Thyroid gland (tissue), 4 donors: ENCODE measurements at regions not wholly inside any gene's neighbourhood (a gene's known extent, or its start where the extent isn't known, plus 50 kb on each side); places are given as distances from the start of the nearest gene placed in this dataset.

Source experiments
- DNase-seq, 2 donors: peaks; one replicate each; pipeline ENCODE4 v3.0.0-alpha.2; 2019
- H3K27ac ChIP-seq, 3 donors: fragments of 200-600 bp; sonication (generic); 1 replicate in 2 of 3; 2 replicates in 1 of 3; pipeline ENCODE4 v1.5.1; 2016 to 2019; ENCODE audit warnings: mild to moderate bottlenecking in 1 of 3, moderate library complexity in 1 of 3
- H3K27me3 ChIP-seq: fragments of 200-600 bp; sonication (generic); one replicate; pipeline ENCODE4 v1.5.1; 2019
- H3K36me3 ChIP-seq, 2 donors: fragments of 200-600 bp; sonication (generic); one replicate each; pipeline ENCODE4 v1.5.1; 2016 to 2019
- H3K4me1 ChIP-seq, 2 donors: fragments of 200-600 bp; sonication (generic); one replicate each; pipeline ENCODE4 v1.5.1; 2017 to 2019
- H3K4me3 ChIP-seq, 3 donors: fragments of 200-600 bp; sonication (generic); replicated peaks in 1 of 3; 1 replicate in 2 of 3; 2 replicates in 1 of 3; pipeline ENCODE4 v1.5.1; 2016; ENCODE audit warnings: mild to moderate bottlenecking in 1 of 3
- H3K9me3 ChIP-seq: fragments of 200-600 bp; sonication (generic); one replicate; pipeline ENCODE4 v1.5.1; 2017
- POLR2A ChIP-seq, 2 donors: fragments of 450-650 bp; IDR thresholded peaks; one replicate each; pipeline ENCODE4 v1.6.1; 2017; ENCODE audit warnings: antibody characterized with exemption in 2 of 2, mild to moderate bottlenecking in 2 of 2, moderate library complexity in 1 of 2
- WGBS, 2 donors: methylation state at CpG; one replicate each; pipeline ENCODE4 v1.1.5; 2017; 5-methylcytosine and 5-hydroxymethylcytosine counted together
- intact Hi-C: fragments of 100-400 bp; cut with DNase I; formaldehyde crosslinking; loops from one replicate; pipeline ENCODE4 v1.15.1; 2023
- TF ChIP-seq, protein P1 (sequence below), 6 experiments: fragments of 200-600 bp in 3 of 6; fragments of 450-650 bp in 3 of 6; sonication (generic) in 3 of 6; IDR thresholded peaks; one replicate each; pipeline ENCODE4 v1.5.1; 2016 to 2019; ENCODE audit warnings: antibody characterized with exemption in 6 of 6, mild to moderate bottlenecking in 2 of 6, inconsistent platforms in 1 of 6, moderate library complexity in 1 of 6

DNA sequence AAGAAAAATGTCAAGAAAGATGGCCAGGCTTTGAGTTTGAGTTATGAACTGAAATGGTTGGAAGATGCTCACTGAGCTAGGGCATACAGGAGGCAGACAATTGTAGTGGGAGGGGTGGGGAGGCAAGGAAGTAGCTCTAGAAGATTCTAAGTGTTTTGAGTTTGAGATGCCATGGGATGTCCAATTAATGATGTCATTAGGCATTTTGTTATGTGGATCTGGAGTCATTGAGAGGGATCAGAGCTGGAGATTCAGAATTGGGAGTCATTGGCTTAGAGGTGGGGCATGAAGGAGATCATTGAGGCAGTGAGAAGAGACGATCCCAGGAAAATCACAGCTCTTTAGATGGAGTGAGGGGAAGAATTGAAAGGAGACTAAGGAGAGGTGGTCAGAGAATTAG lies 111.5 kb upstream of the ZNF618 start:
- H3K4me1 ChIP-seq, result no peaks in the 10 kb centered on the region
- H3K27ac ChIP-seq, result no peak overlapping the region
- intact Hi-C loops, result no loop called here
- H3K4me3 ChIP-seq, result no peak overlapping the region
- 81 to 89% methylated on average over 1 of the region's 1 CpG for WGBS, 2 donors
- TF ChIP-seq, protein P1, sequence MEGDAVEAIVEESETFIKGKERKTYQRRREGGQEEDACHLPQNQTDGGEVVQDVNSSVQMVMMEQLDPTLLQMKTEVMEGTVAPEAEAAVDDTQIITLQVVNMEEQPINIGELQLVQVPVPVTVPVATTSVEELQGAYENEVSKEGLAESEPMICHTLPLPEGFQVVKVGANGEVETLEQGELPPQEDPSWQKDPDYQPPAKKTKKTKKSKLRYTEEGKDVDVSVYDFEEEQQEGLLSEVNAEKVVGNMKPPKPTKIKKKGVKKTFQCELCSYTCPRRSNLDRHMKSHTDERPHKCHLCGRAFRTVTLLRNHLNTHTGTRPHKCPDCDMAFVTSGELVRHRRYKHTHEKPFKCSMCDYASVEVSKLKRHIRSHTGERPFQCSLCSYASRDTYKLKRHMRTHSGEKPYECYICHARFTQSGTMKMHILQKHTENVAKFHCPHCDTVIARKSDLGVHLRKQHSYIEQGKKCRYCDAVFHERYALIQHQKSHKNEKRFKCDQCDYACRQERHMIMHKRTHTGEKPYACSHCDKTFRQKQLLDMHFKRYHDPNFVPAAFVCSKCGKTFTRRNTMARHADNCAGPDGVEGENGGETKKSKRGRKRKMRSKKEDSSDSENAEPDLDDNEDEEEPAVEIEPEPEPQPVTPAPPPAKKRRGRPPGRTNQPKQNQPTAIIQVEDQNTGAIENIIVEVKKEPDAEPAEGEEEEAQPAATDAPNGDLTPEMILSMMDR (IDR thresholded peaks at IDR 0.05), result no peak
- no peak for TF ChIP-seq POLR2A (IDR thresholded peaks at IDR 0.05)
- H3K36me3 ChIP-seq, result no peaks in the 10 kb centered on the region
- H3K9me3 ChIP-seq, result no peaks in the 10 kb centered on the region
- no peaks in the 10 kb centered on the region for H3K27me3 ChIP-seq
- no peak for DNase-seq

- H3K4me1 ChIP-seq, result no peaks in the 10 kb centered on the region
- H3K36me3 ChIP-seq, result no peaks in the 10 kb centered on the region
- WGBS, 2 donors, result 57 to 74% methylated on average over 1 of the region's 1 CpG
- TF ChIP-seq, protein P1 (IDR thresholded peaks at IDR 0.05), result no peak
- TF ChIP-seq POLR2A (IDR thresholded peaks at IDR 0.05), result no peak
- no peaks in the 10 kb centered on the region for H3K9me3 ChIP-seq
- no peak for DNase-seq
- no peaks in the 10 kb centered on the region for H3K27me3 ChIP-seq
- H3K4me3 ChIP-seq, result no peak overlapping the region
- intact Hi-C loops, result no loop called here
- H3K27ac ChIP-seq, result no peak overlapping the region
Measured at GRCh38 chr9:113769412-113769811, 106.7 kb upstream of the ZNF618 start.

GRCh38 chr9:113770396-113770795 lies 105.7 kb upstream of the ZNF618 start:
- 85% methylated on average over 5 of the region's 5 CpGs for WGBS, 2 donors
- intact Hi-C loops, result no loop called here
- DNase-seq, result no peak

DNA sequence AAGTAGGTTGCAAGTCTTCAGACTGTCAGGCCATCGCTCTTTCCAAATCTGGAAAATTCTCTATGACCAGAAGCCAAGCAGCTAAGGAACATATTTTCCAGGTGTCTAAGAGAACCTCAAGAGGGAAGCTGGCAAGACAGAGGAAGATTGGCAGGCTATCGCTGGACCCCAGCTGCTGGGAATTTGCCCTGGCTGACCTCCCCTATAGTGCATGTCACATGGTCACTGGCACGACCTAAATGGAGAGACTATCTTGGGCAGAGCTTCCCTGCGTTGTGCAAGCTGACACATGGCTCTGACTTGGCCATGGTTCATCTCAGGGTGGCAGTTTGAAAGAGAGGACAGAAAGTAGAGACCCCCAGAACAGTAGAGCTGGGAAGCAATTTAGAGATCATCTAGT lies 104.9 kb upstream of the ZNF618 start:
- no peak for DNase-seq
- intact Hi-C loops, result no loop called here

More at GRCh38 chr9:113770396-113770795, 105.7 kb upstream of the ZNF618 start:
- no peak for TF ChIP-seq POLR2A (IDR thresholded peaks at IDR 0.05)
- TF ChIP-seq, protein P1 (IDR thresholded peaks at IDR 0.05), result no peak
- Histone ChIP-seq H3K4me3 (no peak overlapping the region), H3K4me1 (no peaks in the 10 kb centered on the region), H3K36me3 (no peaks in the 10 kb centered on the region), H3K9me3 (no peaks in the 10 kb centered on the region), H3K27me3 (no peaks in the 10 kb centered on the region), H3K27ac (no peak overlapping the region)

GRCh38 chr9:113772121-113772810 lies 103.8 kb upstream of the ZNF618 start:
- DNase-seq, result no peak
- H3K4me3 ChIP-seq, result no peak overlapping the region
- no peaks in the 10 kb centered on the region for H3K27me3 ChIP-seq
- H3K36me3 ChIP-seq, result no peaks in the 10 kb centered on the region
- no peaks in the 10 kb centered on the region for H3K9me3 ChIP-seq
- no peaks in the 10 kb centered on the region for H3K4me1 ChIP-seq
- 75 to 78% methylated on average over 6 of the region's 6 CpGs for WGBS, 2 donors
- intact Hi-C loops, result no loop called here
- TF ChIP-seq, protein P1 (IDR thresholded peaks at IDR 0.05), result no peak
- TF ChIP-seq POLR2A (IDR thresholded peaks at IDR 0.05), result no peak
- no peak overlapping the region for H3K27ac ChIP-seq

More for the DNA sequence above, 104.9 kb upstream of the ZNF618 start:
- H3K27me3 ChIP-seq, result no peaks in the 10 kb centered on the region
- WGBS, 2 donors, result 80% methylated on average over 4 of the region's 4 CpGs
- H3K9me3 ChIP-seq, result no peaks in the 10 kb centered on the region
- no peak overlapping the region for H3K27ac ChIP-seq
- no peak for TF ChIP-seq POLR2A (IDR thresholded peaks at IDR 0.05)
- TF ChIP-seq, protein P1 (IDR thresholded peaks at IDR 0.05), result no peak
- H3K4me1 ChIP-seq, result no peaks in the 10 kb centered on the region
- H3K4me3 ChIP-seq, result no peak overlapping the region
- H3K36me3 ChIP-seq, result no peaks in the 10 kb centered on the region
